ENCODE measurements at regions not wholly inside any gene's neighbourhood (a gene's known extent, or its start where the extent isn't known, plus 50 kb on each side); places are given as distances from the start of the nearest gene placed in this dataset.

- no peaks in the 10 kb centered on the region for H3K36me3 ChIP-seq
- no peak for DNase-seq
- H3K4me1 ChIP-seq = no peaks in the 10 kb centered on the region; the same call in 1 of the 2 replicates
- H3K27me3 ChIP-seq = no peaks in the 10 kb centered on the region
- H3K9me3 ChIP-seq = no peaks in the 10 kb centered on the region
- no peak overlapping the region for H3K4me3 ChIP-seq (ENCODE audit: low read depth, low read length)
- TF ChIP-seq, protein P1, sequence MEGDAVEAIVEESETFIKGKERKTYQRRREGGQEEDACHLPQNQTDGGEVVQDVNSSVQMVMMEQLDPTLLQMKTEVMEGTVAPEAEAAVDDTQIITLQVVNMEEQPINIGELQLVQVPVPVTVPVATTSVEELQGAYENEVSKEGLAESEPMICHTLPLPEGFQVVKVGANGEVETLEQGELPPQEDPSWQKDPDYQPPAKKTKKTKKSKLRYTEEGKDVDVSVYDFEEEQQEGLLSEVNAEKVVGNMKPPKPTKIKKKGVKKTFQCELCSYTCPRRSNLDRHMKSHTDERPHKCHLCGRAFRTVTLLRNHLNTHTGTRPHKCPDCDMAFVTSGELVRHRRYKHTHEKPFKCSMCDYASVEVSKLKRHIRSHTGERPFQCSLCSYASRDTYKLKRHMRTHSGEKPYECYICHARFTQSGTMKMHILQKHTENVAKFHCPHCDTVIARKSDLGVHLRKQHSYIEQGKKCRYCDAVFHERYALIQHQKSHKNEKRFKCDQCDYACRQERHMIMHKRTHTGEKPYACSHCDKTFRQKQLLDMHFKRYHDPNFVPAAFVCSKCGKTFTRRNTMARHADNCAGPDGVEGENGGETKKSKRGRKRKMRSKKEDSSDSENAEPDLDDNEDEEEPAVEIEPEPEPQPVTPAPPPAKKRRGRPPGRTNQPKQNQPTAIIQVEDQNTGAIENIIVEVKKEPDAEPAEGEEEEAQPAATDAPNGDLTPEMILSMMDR (IDR thresholded peaks at IDR 0.05; ENCODE audit: low read depth, low read length) = no peak
Measured at GRCh38 chr15:88377509-88377908, 89.7 kb downstream of the MRPL46 start.

DNA sequence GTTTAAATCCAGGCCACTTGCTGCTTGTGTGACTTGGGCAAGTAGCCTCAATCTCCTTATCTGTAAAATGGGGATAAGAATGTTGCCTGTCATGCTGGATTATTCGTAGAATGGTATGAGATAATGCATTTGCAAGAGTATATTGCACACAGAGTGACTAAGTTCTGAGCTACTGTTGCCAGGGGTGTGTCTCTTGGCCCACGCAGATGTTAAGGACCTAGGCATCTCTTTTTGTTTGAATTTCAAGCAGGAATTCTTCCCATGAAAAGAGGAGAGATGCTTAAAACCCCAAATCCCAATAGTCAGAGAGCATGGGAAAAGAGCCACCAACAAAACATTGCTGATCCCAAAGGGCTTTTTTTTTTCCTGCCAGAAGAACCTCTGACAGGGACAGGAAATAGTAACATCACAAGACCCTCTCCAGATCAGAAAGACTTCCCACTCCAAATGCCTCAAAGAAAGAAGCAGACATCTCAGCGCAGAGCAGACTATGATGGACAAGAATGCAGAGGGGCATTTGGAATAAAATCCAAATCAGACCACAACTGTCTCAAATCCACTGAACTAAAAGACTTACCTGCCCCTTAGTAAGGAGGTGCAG, 90.5 kb downstream of the MRPL46 start:
- Histone ChIP-seq H3K9me3 (no peaks in the 10 kb centered on the region), H3K27me3 (no peaks in the 10 kb centered on the region), H3K36me3 (no peaks in the 10 kb centered on the region), H3K4me1 (no peaks in the 10 kb centered on the region), H3K4me3 (ENCODE audit: low read depth, low read length) (no peak overlapping the region)
- DNase-seq = no peak
- TF ChIP-seq, protein P1 (IDR thresholded peaks at IDR 0.05; ENCODE audit: low read depth, low read length) = no peak

DNA sequence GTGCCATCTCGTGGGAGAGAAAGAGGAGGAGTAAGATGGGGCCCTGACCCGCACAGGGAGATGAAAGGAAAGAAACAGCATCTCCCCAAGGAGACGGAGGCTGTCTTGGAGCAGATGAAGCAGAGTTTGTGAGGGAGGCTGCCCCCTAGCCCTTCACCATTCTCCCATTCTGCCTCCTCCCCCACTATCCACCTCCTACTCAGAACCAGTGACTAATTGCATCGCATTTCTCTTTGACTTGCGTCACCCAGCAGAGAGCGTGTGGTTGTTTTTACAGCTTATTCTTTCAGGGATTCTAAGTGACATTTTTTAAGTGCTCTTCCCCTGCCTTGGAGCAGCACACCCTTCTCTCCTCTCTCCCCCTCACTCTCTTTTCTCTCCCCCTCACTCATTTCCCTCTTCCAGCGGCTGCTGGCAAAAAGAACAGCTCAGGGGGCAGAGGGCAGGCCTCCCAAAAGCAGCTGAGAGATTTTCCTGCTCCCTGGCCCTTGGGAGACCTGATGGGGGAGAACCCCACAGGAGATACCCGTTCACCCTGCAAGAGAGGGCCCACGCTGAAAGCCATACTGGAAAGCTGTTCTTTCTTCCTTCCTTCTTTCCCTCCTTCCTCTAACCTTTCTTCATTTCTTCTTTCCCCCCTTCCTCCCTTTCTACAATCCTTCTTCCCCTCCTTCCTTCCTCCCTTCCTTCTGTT, 91.8 kb downstream of the MRPL46 start:
- H3K4me1 ChIP-seq = no peaks in the 10 kb centered on the region

GRCh38 chr15:88365124-88365523, 102.1 kb downstream of the MRPL46 start:
- Histone ChIP-seq H3K27me3 (no peaks in the 10 kb centered on the region; the same call in 1 of the 2 replicates), H3K4me1 (no peaks in the 10 kb centered on the region), H3K4me3 (ENCODE audit: low read depth, low read length) (no peak overlapping the region), H3K36me3 (no peaks in the 10 kb centered on the region), H3K9me3 (no peaks in the 10 kb centered on the region)
- TF ChIP-seq, protein P1 (IDR thresholded peaks at IDR 0.05; ENCODE audit: low read depth, low read length) = no peak
- DNase-seq = no peak

More for the DNA sequence above, 91.8 kb downstream of the MRPL46 start:
- no peak for DNase-seq
- Histone ChIP-seq H3K27me3 (no peaks in the 10 kb centered on the region), H3K36me3 (no peaks in the 10 kb centered on the region), H3K4me3 (ENCODE audit: low read depth, low read length) (no peak overlapping the region), H3K9me3 (no peaks in the 10 kb centered on the region)
- TF ChIP-seq, protein P1 (IDR thresholded peaks at IDR 0.05; ENCODE audit: low read depth, low read length) = no peak

DNA sequence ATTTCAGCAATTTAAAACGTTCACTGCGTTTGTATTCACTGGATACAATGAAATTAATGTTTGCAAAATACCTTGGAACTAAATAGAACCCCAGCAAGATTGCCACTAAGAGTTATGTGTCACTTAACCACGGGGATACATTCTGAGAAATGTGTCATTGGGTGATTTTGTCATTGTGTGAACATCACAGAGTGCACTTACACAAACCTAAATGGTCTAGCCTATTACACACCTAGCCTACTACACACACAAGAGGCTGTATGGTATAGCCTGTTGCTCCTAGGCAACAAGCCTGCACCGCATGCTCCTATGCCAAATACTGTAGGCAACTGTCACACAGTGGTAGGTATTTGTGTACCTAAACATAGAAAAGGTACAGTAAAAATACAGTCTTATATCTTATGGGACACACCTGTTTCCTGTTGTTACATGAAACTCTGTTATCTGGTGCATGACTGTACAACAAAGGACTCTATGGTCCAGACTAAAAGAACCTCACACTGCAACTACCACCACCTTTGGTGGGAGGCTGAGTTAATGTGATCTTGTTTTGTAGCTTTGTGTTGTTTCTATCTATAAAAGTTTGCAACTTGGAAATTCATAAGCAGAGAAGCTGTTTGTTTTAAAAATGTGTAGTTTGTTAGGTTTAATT, 92.2 kb upstream of the NTRK3 start:
- Histone ChIP-seq H3K4me1 (no peaks in the 10 kb centered on the region), H3K4me3 (ENCODE audit: low read depth, low read length) (no peak overlapping the region), H3K36me3 (no peaks in the 10 kb centered on the region), H3K27me3 (no peaks in the 10 kb centered on the region), H3K9me3 (no peaks in the 10 kb centered on the region)
- TF ChIP-seq, protein P1 (IDR thresholded peaks at IDR 0.05; ENCODE audit: low read depth, low read length) = no peak
- DNase-seq = no peak

DNA sequence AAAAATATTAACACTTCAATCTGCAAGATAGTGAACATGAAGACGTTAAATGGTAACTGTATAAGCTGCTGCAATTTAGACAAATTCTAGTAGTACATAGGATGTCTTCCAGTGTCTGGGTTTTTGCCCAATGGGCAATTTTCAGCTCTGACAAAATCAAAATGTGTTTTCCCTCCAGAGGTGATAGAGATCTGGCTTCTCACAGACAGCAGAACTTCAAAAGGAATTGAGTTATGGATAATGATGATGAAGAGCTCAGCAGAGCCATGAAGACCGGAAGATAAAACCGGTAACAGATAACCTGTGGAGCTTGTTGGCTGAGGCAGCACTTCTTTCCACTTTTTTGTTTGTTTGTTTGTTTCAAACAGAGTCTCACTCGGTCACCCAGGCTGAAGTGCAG, 89.4 kb upstream of the NTRK3 start:
- H3K27me3 ChIP-seq = no peaks in the 10 kb centered on the region
- no peaks in the 10 kb centered on the region for H3K36me3 ChIP-seq
- no peak for DNase-seq
- TF ChIP-seq, protein P1 (IDR thresholded peaks at IDR 0.05; ENCODE audit: low read depth, low read length) = no peak
- H3K4me3 ChIP-seq (ENCODE audit: low read depth, low read length) = no peak overlapping the region
- H3K4me1 ChIP-seq = no peaks in the 10 kb centered on the region
- no peaks in the 10 kb centered on the region for H3K9me3 ChIP-seq
